Choroid plexus epithelial cell (primary cell): ENCODE measurements at regions not wholly inside any gene's neighbourhood (a gene's known extent, or its start where the extent isn't known, plus 50 kb on each side); places are given as distances from the start of the nearest gene placed in this dataset.

Experiments
- DNase-seq: peaks from one replicate; pipeline ENCODE4 v3.0.0-alpha.2; 2010; ENCODE audit warnings: low read depth
- H3K4me3 ChIP-seq: 2 replicates; pipeline ENCODE4 v1.5.1; 2011; ENCODE audit warnings: low read depth, mild to moderate bottlenecking, control low read depth, low read length, moderate library complexity
- TF ChIP-seq, protein P1 (sequence below): conservative IDR thresholded peaks from 2 replicates; pipeline ENCODE4 v1.5.1; 2011; ENCODE audit warnings: low read depth, mild to moderate bottlenecking, control low read depth, inconsistent platforms, low read length, moderate library complexity

DNA sequence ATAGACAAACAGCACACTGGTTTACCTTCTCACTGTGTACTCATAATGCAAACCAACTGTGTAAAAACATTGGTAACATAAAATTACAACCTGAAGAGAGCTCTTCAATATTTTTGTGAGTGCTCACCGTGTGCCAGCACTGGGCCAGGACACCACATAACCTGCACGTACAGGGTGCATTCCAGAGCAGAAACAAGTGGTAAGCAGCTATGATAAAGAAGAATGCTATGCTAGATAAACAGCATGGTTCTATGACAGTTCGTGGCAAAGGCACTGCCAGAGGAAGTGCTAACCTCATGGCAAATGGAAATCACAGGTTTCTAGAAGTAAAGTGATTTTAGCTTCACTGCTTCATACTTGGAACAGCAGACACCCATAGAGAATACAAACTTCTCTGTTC lies 343.5 kb downstream of the MTX2 start:
- no peak for DNase-seq
- no peak overlapping the region for H3K4me3 ChIP-seq
- TF ChIP-seq, protein P1, sequence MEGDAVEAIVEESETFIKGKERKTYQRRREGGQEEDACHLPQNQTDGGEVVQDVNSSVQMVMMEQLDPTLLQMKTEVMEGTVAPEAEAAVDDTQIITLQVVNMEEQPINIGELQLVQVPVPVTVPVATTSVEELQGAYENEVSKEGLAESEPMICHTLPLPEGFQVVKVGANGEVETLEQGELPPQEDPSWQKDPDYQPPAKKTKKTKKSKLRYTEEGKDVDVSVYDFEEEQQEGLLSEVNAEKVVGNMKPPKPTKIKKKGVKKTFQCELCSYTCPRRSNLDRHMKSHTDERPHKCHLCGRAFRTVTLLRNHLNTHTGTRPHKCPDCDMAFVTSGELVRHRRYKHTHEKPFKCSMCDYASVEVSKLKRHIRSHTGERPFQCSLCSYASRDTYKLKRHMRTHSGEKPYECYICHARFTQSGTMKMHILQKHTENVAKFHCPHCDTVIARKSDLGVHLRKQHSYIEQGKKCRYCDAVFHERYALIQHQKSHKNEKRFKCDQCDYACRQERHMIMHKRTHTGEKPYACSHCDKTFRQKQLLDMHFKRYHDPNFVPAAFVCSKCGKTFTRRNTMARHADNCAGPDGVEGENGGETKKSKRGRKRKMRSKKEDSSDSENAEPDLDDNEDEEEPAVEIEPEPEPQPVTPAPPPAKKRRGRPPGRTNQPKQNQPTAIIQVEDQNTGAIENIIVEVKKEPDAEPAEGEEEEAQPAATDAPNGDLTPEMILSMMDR = no peak

DNA sequence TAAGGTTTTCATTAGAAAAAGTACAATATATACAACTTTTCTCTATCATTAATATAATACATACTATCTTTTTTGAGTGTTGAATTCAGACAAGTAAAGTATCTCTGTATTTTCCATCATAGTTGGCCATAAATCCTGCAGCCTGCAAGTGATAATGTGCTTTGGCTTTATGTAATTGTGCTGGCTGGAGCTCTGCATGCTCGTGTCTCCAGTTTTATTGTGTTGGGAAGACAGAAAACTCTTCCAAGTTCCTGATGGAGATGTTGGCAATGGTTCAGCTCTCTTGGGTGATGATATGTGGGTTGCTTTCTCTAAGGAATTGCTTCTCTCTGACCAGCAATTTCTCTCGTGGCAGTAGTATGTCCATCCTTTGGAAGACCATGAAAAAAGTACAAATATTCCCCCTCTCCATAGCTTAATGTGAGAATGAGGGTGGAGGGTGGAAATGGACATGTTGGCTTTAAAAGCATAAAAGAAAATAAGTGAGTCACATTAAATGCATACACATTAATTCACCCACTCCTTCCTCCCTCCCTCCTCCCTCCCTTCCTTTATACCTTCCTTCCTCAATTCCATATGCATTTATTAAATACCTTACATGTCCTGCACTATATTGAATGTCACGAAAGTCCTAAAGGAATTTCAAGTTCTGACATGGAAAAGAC lies 344.2 kb downstream of the MTX2 start:
- no peak overlapping the region for H3K4me3 ChIP-seq
- TF ChIP-seq, protein P1 = no peak
- no peak for DNase-seq

DNA sequence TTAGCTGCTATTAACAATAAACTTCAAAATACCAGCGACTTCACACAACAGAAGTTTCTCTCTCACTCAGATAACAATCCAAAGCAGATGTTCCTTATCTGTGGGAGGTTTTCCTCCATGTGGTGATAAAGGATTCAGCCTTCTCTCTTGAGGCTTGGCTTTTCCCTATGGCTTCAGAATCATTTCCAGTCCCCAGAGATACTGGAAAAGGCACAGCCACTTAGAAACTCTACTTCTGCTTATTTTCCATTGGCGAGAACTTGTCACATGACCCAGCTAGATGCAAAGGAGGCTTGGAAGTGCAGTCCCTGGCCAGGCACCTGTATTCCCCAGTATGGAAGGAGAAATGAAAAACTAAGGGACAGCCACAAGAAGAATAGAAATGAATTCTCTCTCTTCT lies 344.8 kb downstream of the MTX2 start:
- TF ChIP-seq, protein P1 = no peak
- H3K4me3 ChIP-seq = no peak overlapping the region
- no peak for DNase-seq

GRCh38 chr2:176614930-176615329 lies 345.7 kb downstream of the MTX2 start:
- DNase-seq = no peak
- TF ChIP-seq, protein P1 = no peak

DNA sequence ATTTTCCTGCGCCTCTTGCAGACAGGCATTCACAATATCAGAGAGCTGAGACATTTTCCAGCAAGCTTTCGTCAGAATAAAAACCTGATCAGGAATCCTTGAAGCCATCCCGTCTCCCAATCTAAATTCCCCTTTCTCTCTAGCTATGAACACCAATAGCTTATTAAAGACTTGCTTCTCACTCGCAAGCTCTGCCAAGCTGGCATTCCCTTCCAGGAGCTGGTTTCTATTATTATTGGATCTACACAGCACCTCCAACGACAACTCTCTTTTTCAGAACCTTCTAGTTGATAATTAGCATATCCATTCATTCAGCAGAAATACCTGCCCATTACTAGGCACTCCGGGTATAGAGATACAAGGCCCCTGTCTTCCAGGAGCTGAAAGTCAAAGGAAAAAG lies 350.3 kb downstream of the MTX2 start:
- no peak overlapping the region for H3K4me3 ChIP-seq
- no peak for DNase-seq
- TF ChIP-seq, protein P1 = no peak

More at GRCh38 chr2:176614930-176615329, 345.7 kb downstream of the MTX2 start:
- no peak overlapping the region for H3K4me3 ChIP-seq

GRCh38 chr2:176621350-176621749 lies 352.1 kb downstream of the MTX2 start:
- TF ChIP-seq, protein P1 = no peak
- no peak for DNase-seq

GRCh38 chr2:176622792-176623191 lies 353.6 kb downstream of the MTX2 start:
- no peak overlapping the region for H3K4me3 ChIP-seq
- TF ChIP-seq, protein P1 = no peak
- no peak for DNase-seq

More at GRCh38 chr2:176621350-176621749, 352.1 kb downstream of the MTX2 start:
- no peak overlapping the region for H3K4me3 ChIP-seq
